PC-3 (cell line): ENCODE measurements at regions not wholly inside any gene's neighbourhood (a gene's known extent, or its start where the extent isn't known, plus 50 kb on each side); places are given as distances from the start of the nearest gene placed in this dataset.
"Not testable (repeated sequence)": the region's sequence is repeated elsewhere in the genome, so short reads cannot be mapped to it uniquely, and the experiment has no call there.

Experiments
- EZH2 ChIP-seq: fragments of 300-600 bp; sonication (generic); IDR thresholded peaks from one replicate; pipeline ENCODE4 v1.6.1; 2017; ENCODE audit warnings: antibody characterized with exemption, mild to moderate bottlenecking, low read length; ENCODE audit not compliant: unreplicated experiment
- EZH2phosphoT487 ChIP-seq: fragments of 300-600 bp; sonication (generic); IDR thresholded peaks from 2 replicates; pipeline ENCODE4 v1.6.1; 2018; ENCODE audit warnings: mild to moderate bottlenecking, antibody characterized with exemption, low read length, borderline replicate concordance
- TF ChIP-seq, protein P1 (sequence below): fragments of 300-600 bp; sonication (generic); conservative IDR thresholded peaks from 2 replicates; pipeline ENCODE4 v1.5.1; 2017; ENCODE audit warnings: antibody characterized with exemption, low read depth, mild to moderate bottlenecking, low read length

DNA sequence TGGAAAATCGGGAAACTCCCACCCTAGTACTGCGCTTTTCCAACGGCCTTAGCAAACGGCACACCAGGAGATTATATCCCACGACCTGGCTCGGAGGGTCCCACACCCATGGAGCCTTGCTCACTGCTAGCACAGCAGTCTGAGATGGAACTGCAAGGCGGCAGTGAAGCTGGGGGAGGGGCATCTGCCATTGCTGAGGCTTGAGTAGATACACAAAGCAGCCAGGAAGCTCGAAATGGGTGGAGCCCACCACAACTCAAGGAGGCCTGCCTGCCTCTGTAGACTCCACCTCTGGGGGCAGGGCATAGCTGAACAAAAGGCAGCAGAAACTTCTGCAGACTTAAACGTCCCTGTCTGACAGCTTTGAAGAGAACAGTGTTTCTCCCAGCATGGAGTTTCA, 77.8 kb upstream of the SMIM31 start:
- TF ChIP-seq EZH2, EZH2phosphoT487: not testable (repeated sequence)
- TF ChIP-seq, protein P1, sequence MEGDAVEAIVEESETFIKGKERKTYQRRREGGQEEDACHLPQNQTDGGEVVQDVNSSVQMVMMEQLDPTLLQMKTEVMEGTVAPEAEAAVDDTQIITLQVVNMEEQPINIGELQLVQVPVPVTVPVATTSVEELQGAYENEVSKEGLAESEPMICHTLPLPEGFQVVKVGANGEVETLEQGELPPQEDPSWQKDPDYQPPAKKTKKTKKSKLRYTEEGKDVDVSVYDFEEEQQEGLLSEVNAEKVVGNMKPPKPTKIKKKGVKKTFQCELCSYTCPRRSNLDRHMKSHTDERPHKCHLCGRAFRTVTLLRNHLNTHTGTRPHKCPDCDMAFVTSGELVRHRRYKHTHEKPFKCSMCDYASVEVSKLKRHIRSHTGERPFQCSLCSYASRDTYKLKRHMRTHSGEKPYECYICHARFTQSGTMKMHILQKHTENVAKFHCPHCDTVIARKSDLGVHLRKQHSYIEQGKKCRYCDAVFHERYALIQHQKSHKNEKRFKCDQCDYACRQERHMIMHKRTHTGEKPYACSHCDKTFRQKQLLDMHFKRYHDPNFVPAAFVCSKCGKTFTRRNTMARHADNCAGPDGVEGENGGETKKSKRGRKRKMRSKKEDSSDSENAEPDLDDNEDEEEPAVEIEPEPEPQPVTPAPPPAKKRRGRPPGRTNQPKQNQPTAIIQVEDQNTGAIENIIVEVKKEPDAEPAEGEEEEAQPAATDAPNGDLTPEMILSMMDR: not testable (repeated sequence)
